A673 (cell line): ENCODE measurements at regions not wholly inside any gene's neighbourhood (a gene's known extent, or its start where the extent isn't known, plus 50 kb on each side); places are given as distances from the start of the nearest gene placed in this dataset.

Experiments
- BruUV-seq: library from RNA; stranded (reverse); fragments of 400-500 nt; replicated peaks from 2 replicates; lab custom pipeline; 2021; lab: Mats Ljungman, UMichigan
- CTCF ChIA-PET: fragments of 300-600 bp; sonication (Branson Sonifier 250); formaldehyde crosslinking; loops from one replicate; lab custom pipeline; 2022; ENCODE audit warnings: antibody characterized with exemption; lab: Charles Lee
- POLR2A ChIA-PET: fragments of 300-600 bp; sonication (Branson Sonifier 250); formaldehyde crosslinking; loops from one replicate; lab custom pipeline; 2022; ENCODE audit warnings: antibody characterized with exemption; ENCODE audit not compliant: low non-redundant PET; lab: Charles Lee
- DNase-seq: peaks from one replicate; pipeline ENCODE4 v3.0.0-alpha.2; 2015; ENCODE audit warnings: low spot score
- H3K27ac ChIP-seq: fragments of 200-600 bp; sonication (generic); 2 replicates; pipeline ENCODE4 v1.5.1; 2016; ENCODE audit warnings: mixed run types, low read depth, mild to moderate bottlenecking, mixed read lengths, antibody characterized with exemption, low read length; ENCODE audit not compliant: poor library complexity, severe bottlenecking
- H3K27me3 ChIP-seq: fragments of 200-600 bp; sonication (generic); replicated peaks from 2 replicates; pipeline ENCODE4 v1.6.1; 2017; ENCODE audit warnings: mixed run types, low read depth, mild to moderate bottlenecking, mixed read lengths, antibody characterized with exemption, low read length; ENCODE audit not compliant: insufficient read depth, poor library complexity
- H3K36me3 ChIP-seq: fragments of 200-600 bp; sonication (generic); 2 replicates; pipeline ENCODE4 v1.6.1; 2016; ENCODE audit warnings: mixed run types, mild to moderate bottlenecking, mixed read lengths, antibody characterized with exemption, low read length; ENCODE audit not compliant: insufficient read depth, poor library complexity, severe bottlenecking
- H3K4me1 ChIP-seq: fragments of 200-600 bp; sonication (generic); 2 replicates; pipeline ENCODE4 v1.6.1; 2017; ENCODE audit warnings: mixed run types, mild to moderate bottlenecking, mixed read lengths, antibody characterized with exemption, low read length; ENCODE audit not compliant: insufficient read depth, poor library complexity, severe bottlenecking
- H3K4me3 ChIP-seq: fragments of 200-600 bp; sonication (generic); 2 replicates; pipeline ENCODE4 v1.5.1; 2016; ENCODE audit warnings: low read depth, mixed run types, mild to moderate bottlenecking, mixed read lengths, low read length; ENCODE audit not compliant: poor library complexity, severe bottlenecking
- H3K9me3 ChIP-seq: fragments of 200-600 bp; sonication (generic); 2 replicates; pipeline ENCODE4 v1.6.1; 2016; ENCODE audit warnings: mixed run types, low read depth, mild to moderate bottlenecking, mixed read lengths, antibody characterized with exemption, low read length; ENCODE audit not compliant: poor library complexity, severe bottlenecking
- EZH2 ChIP-seq: fragments of 200-600 bp; sonication (generic); IDR thresholded peaks from 2 replicates; pipeline ENCODE4 v1.6.1; 2017; ENCODE audit warnings: borderline replicate concordance, low read depth, mild to moderate bottlenecking, mixed read lengths, antibody characterized with exemption, low read length; ENCODE audit not compliant: poor library complexity, severe bottlenecking
- intact Hi-C: fragments of 100-400 bp; cut with micrococcal nuclease; formaldehyde crosslinking; loops from one replicate; pipeline ENCODE4 v1.10.0; 2022; ENCODE audit not compliant: unreplicated experiment
- TF ChIP-seq, protein P1 (sequence below): fragments of 300-800, 200-600 bp; sonication (generic); conservative IDR thresholded peaks from 2 replicates; pipeline ENCODE4 v1.5.1; 2017; ENCODE audit warnings: low read depth, mild to moderate bottlenecking, antibody characterized with exemption, low read length, moderate library complexity, mixed read lengths

DNA sequence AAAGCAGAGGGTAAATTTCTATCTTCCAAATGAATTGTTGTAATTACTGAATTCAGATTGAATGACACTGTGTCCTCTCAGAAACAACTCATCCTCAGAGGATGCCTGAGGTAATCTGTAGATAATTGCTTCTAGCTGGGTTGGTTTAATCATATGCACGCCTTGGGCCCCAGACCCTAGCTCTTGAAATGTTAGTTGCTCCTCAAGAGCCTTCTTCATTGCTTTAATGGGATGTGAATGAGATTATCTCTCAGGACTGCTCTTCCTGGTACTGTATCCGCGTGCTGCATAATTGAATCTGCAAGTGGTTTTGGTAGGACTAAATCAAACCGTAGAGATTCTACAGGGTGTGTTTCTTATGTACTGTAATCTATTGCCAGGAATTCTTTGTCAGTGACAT lies 569.3 kb upstream of the NEGR1 start:
- TF ChIP-seq EZH2, result no peak
- TF ChIP-seq, protein P1, sequence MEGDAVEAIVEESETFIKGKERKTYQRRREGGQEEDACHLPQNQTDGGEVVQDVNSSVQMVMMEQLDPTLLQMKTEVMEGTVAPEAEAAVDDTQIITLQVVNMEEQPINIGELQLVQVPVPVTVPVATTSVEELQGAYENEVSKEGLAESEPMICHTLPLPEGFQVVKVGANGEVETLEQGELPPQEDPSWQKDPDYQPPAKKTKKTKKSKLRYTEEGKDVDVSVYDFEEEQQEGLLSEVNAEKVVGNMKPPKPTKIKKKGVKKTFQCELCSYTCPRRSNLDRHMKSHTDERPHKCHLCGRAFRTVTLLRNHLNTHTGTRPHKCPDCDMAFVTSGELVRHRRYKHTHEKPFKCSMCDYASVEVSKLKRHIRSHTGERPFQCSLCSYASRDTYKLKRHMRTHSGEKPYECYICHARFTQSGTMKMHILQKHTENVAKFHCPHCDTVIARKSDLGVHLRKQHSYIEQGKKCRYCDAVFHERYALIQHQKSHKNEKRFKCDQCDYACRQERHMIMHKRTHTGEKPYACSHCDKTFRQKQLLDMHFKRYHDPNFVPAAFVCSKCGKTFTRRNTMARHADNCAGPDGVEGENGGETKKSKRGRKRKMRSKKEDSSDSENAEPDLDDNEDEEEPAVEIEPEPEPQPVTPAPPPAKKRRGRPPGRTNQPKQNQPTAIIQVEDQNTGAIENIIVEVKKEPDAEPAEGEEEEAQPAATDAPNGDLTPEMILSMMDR, result no peak
- Histone ChIP-seq H3K4me3 (no peak overlapping the region), H3K36me3 (no peaks in the 10 kb centered on the region), H3K27ac (no peak overlapping the region), H3K4me1 (peaks cover 8% of the 10 kb centered on the region), H3K27me3 (no peaks in the 10 kb centered on the region), H3K9me3 (no peaks in the 10 kb centered on the region)
- intact Hi-C loops, result loop anchor here (10.0 kb wide), 1 partner anchor 1267 kb away; no protein-coding TSS in a partner anchor
- BruUV-seq, result no TSS peak
- CTCF ChIA-PET, result no interaction called here
- DNase-seq, result peak; percentile 64
- POLR2A ChIA-PET, result no interaction called here

DNA sequence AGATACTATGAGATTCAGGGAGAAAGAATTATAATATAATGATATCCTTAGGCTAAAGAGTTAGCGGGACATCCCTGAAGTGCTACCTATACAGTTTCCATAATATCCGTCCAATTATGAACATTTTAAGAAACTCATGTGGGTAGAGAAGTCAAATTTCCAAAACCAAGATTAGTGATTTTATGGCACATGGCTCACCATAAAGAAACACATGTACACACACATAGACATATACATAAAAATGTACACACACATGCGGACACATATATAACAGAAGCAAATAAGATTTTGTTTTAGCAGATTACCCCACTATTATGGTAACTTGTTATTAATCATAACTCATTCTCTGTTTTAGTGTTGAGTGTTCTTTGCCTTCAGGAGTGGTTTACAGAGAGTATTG lies 566.7 kb upstream of the NEGR1 start:
- Histone ChIP-seq H3K36me3 (no peaks in the 10 kb centered on the region), H3K4me3 (no peak overlapping the region), H3K27ac (no peak overlapping the region), H3K27me3 (no peaks in the 10 kb centered on the region), H3K4me1 (peaks cover 8% of the 10 kb centered on the region), H3K9me3 (no peaks in the 10 kb centered on the region)
- BruUV-seq, result no TSS peak
- intact Hi-C loops, result loop anchor here (5.0 kb wide), 2 partner anchors 142 to 227 kb away; no protein-coding TSS in a partner anchor
- no peak for TF ChIP-seq EZH2
- TF ChIP-seq, protein P1, result no peak
- DNase-seq, result no peak
- ChIA-PET CTCF (no interaction called here), POLR2A (no interaction called here)

DNA sequence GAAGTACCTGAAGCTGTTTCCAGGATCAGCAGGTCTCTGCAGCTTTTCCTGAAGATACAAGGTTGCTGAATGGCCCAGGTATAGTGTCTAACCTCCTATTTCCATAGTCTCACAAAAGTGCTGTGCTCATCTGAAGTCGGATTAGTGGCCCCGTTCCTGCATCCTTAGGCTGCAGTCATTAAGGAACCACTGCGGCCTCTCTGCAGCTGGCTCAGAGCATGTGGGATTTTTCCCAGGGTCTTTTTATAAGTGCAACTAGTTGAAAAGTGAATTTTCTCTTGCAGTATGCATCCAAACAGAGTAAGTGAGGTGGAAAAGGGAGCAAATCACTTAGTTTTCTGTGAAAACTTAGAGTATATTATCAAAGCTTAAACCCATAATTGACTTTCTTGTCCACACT lies 565.3 kb upstream of the NEGR1 start:
- intact Hi-C loops, result loop anchor here (5.0 kb wide), 2 partner anchors 140 to 225 kb away; no protein-coding TSS in a partner anchor
- Histone ChIP-seq H3K36me3 (no peaks in the 10 kb centered on the region), H3K4me3 (no peak overlapping the region), H3K9me3 (no peaks in the 10 kb centered on the region), H3K27me3 (no peaks in the 10 kb centered on the region), H3K27ac (no peak overlapping the region), H3K4me1 (peaks cover 8% of the 10 kb centered on the region)
- ChIA-PET POLR2A (no interaction called here), CTCF (interaction anchor here (0.6 kb wide), 1 partner anchor 17 kb away, joined by 3 read pairs; no protein-coding TSS in a partner anchor)
- BruUV-seq, result no TSS peak
- TF ChIP-seq, protein P1, result no peak
- no peak for TF ChIP-seq EZH2
- no peak for DNase-seq
